Brain microvascular endothelial cell (primary cell): ENCODE measurements at regions not wholly inside any gene's neighbourhood (a gene's known extent, or its start where the extent isn't known, plus 50 kb on each side); places are given as distances from the start of the nearest gene placed in this dataset.

Source experiments
- DNase-seq: peaks from one replicate; pipeline ENCODE4 v3.0.0-alpha.2; 2020
- H3K27ac ChIP-seq: fragments of 250-450 bp; sonication (Bioruptor Pico); 2 replicates; pipeline ENCODE4 v1.5.1; 2020; ENCODE audit warnings: mild to moderate bottlenecking, moderate library complexity
- H3K27me3 ChIP-seq: fragments of 250-450 bp; sonication (Bioruptor Pico); replicated peaks from 2 replicates; pipeline ENCODE4 v1.5.1; 2020; ENCODE audit warnings: mild to moderate bottlenecking
- H3K36me3 ChIP-seq: fragments of 250-450 bp; sonication (Bioruptor Pico); replicated peaks from 2 replicates; pipeline ENCODE4 v1.5.1; 2020; ENCODE audit warnings: mild to moderate bottlenecking
- H3K4me3 ChIP-seq: 2 replicates; pipeline ENCODE4 v1.5.1; 2011; ENCODE audit warnings: low read depth, mild to moderate bottlenecking, control low read depth, low read length, moderate library complexity
- CTCF ChIP-seq: IDR thresholded peaks from 2 replicates; pipeline ENCODE4 v1.5.1; 2011; ENCODE audit warnings: low read depth, mild to moderate bottlenecking, moderate library complexity, low read length, control low read depth, inconsistent platforms; ENCODE audit errors: missing control alignments
- in situ Hi-C: cut with HindIII; loops from 2 replicates; pipeline ENCODE4 v1.10.0; 2017; ENCODE audit warnings: low sequenced_read_pairs, low pct_ligation_motif_present

- in situ Hi-C loops, result no loop called here
- no peak overlapping the region for H3K27ac ChIP-seq
- DNase-seq, result no peak
- no peak for TF ChIP-seq CTCF
- H3K4me3 ChIP-seq, result no peak overlapping the region
- no peaks in the 10 kb centered on the region for H3K36me3 ChIP-seq
- H3K27me3 ChIP-seq, result peaks cover 6% of the 10 kb centered on the region
These were observed 92.9 kb upstream of the RCN1 start for GRCh38 chr11:31997955-31998354.

- in situ Hi-C loops, result no loop called here
- H3K27ac ChIP-seq, result no peak overlapping the region
- DNase-seq, result no peak
- H3K27me3 ChIP-seq, result peaks cover 6% of the 10 kb centered on the region
- H3K36me3 ChIP-seq, result no peaks in the 10 kb centered on the region
- TF ChIP-seq CTCF, result no peak
- no peak overlapping the region for H3K4me3 ChIP-seq
These were observed 94.6 kb upstream of the RCN1 start for GRCh38 chr11:31996159-31996881.

GRCh38 chr11:31995525-31996094, 95.3 kb upstream of the RCN1 start:
- no peak for DNase-seq
- H3K27ac ChIP-seq, result no peak overlapping the region
- no peak overlapping the region for H3K4me3 ChIP-seq
- H3K27me3 ChIP-seq, result peaks cover 6% of the 10 kb centered on the region
- H3K36me3 ChIP-seq, result no peaks in the 10 kb centered on the region
- TF ChIP-seq CTCF, result no peak
- in situ Hi-C loops, result no loop called here

GRCh38 chr11:31995032-31995431, 95.8 kb upstream of the RCN1 start:
- H3K27me3 ChIP-seq, result peaks cover 6% of the 10 kb centered on the region
- no peak for TF ChIP-seq CTCF
- no peak for DNase-seq
- in situ Hi-C loops, result no loop called here
- H3K27ac ChIP-seq, result no peak overlapping the region
- H3K4me3 ChIP-seq, result no peak overlapping the region
- no peaks in the 10 kb centered on the region for H3K36me3 ChIP-seq

- Histone ChIP-seq H3K36me3 (no peaks in the 10 kb centered on the region), H3K27me3 (peaks cover 16% of the 10 kb centered on the region), H3K27ac (no peak overlapping the region), H3K4me3 (peak overlapping the region; percentile 17)
- no peak for DNase-seq
- in situ Hi-C loops, result no loop called here
- TF ChIP-seq CTCF, result no peak
These were observed 103.5 kb upstream of the RCN1 start for GRCh38 chr11:31987118-31988005.
